ENCODE measurements at regions not wholly inside any gene's neighbourhood (a gene's known extent, or its start where the extent isn't known, plus 50 kb on each side); places are given as distances from the start of the nearest gene placed in this dataset.
A peak's percentile ranks its signal among the peaks of the same experiment; 100 is the strongest.

GRCh38 chr1:235009561-235010306, 118.9 kb downstream of the TOMM20 start:
- DNase-seq: peak; percentile 22

GRCh38 chr1:235009074-235009473, 119.6 kb downstream of the TOMM20 start:
- peak; percentile 24 for DNase-seq

- no peak for DNase-seq
Observed at GRCh38 chr1:235008239-235008638, 120.4 kb downstream of the TOMM20 start.

GRCh38 chr1:235006816-235007215, 121.8 kb downstream of the TOMM20 start:
- peak; percentile 23 for DNase-seq

GRCh38 chr1:235006132-235006721, 122.4 kb downstream of the TOMM20 start:
- DNase-seq: peak; percentile 22

GRCh38 chr1:235004840-235005391, 123.7 kb downstream of the TOMM20 start:
- peak; percentile 18 for DNase-seq

GRCh38 chr1:235004276-235004675, 124.4 kb downstream of the TOMM20 start:
- DNase-seq: no peak

GRCh38 chr1:235002706-235003300, 125.8 kb downstream of the TOMM20 start:
- no peak for DNase-seq

GRCh38 chr1:234999513-234999940, 129.1 kb downstream of the TOMM20 start:
- DNase-seq: no peak

GRCh38 chr1:234997896-234998741, 130.5 kb downstream of the TOMM20 start:
- no peak for DNase-seq

GRCh38 chr1:234997201-234997895, 131.3 kb downstream of the TOMM20 start:
- no peak for DNase-seq

GRCh38 chr1:234996245-234996757, 132.3 kb downstream of the TOMM20 start:
- no peak for DNase-seq

GRCh38 chr1:234994436-234995295, 134.0 kb downstream of the TOMM20 start:
- DNase-seq: no peak

GRCh38 chr1:234992065-234992464, 136.6 kb downstream of the TOMM20 start:
- DNase-seq: no peak

- no peak for DNase-seq
Observed at GRCh38 chr1:234990874-234991801, 137.5 kb downstream of the TOMM20 start.

GRCh38 chr1:234990328-234990675, 138.3 kb downstream of the TOMM20 start:
- DNase-seq: no peak

GRCh38 chr1:234989479-234990327, 138.9 kb downstream of the TOMM20 start:
- DNase-seq: no peak

GRCh38 chr1:234989019-234989418, 139.6 kb downstream of the TOMM20 start:
- DNase-seq: peak; percentile 63

GRCh38 chr1:234988536-234988935, 140.1 kb downstream of the TOMM20 start:
- no peak for DNase-seq

All from stimulated activated CD8-positive, alpha-beta memory T cell treated with anti-CD3 and anti-CD28 coated beads, Interleukin-4, amount 100 ng/mL, for 48 hours (primary cell).